ENCODE measurements at regions not wholly inside any gene's neighbourhood (a gene's known extent, or its start where the extent isn't known, plus 50 kb on each side); places are given as distances from the start of the nearest gene placed in this dataset.

DNA sequence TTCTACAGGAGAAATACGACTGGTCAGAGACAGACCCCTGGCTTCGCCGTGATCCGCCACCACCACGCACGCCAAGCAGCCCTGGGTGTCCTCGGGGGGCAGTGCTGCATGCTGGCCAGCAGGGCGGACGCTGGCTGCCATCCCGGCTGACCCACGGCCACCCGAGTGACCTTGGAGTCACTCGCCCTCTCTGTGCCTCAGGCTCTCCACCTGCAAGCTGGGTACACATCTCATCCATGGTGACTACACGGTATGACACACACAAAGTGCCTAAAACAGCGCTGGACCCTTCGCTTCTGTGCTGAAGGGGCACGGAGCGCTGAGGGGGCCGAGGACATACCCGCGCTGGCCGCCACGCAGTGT is 62.0 kb upstream of the RNF32 start:
- Mint-ChIP-seq H3K27me3 (ENCODE audit: insufficient read depth, unreplicated experiment) (peaks cover 49% of the 10 kb centered on the region), H3K36me3 (ENCODE audit: insufficient read depth, unreplicated experiment) (no peaks in the 10 kb centered on the region), H3K4me1 (ENCODE audit: insufficient read depth, unreplicated experiment) (no peaks in the 10 kb centered on the region), H3K27ac (ENCODE audit: low read depth, unreplicated experiment) (no peak overlapping the region), H3K4me3 (ENCODE audit: unreplicated experiment) (no peak overlapping the region), H3K9me3 (ENCODE audit: unreplicated experiment) (peaks cover 8% of the 10 kb centered on the region)
- BruUV-seq (replicated peaks), result no TSS peak
- CTCF ChIA-PET, result no interaction called here
- intact Hi-C loops (cut with micrococcal nuclease), result no loop called here
- POLR2A ChIA-PET, result no interaction called here
- TF ChIP-seq, protein P1, sequence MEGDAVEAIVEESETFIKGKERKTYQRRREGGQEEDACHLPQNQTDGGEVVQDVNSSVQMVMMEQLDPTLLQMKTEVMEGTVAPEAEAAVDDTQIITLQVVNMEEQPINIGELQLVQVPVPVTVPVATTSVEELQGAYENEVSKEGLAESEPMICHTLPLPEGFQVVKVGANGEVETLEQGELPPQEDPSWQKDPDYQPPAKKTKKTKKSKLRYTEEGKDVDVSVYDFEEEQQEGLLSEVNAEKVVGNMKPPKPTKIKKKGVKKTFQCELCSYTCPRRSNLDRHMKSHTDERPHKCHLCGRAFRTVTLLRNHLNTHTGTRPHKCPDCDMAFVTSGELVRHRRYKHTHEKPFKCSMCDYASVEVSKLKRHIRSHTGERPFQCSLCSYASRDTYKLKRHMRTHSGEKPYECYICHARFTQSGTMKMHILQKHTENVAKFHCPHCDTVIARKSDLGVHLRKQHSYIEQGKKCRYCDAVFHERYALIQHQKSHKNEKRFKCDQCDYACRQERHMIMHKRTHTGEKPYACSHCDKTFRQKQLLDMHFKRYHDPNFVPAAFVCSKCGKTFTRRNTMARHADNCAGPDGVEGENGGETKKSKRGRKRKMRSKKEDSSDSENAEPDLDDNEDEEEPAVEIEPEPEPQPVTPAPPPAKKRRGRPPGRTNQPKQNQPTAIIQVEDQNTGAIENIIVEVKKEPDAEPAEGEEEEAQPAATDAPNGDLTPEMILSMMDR (IDR thresholded peaks at IDR 0.05; ENCODE audit: unreplicated experiment), result no peak
- no peak for DNase-seq (ENCODE audit: unreplicated experiment)

DNA sequence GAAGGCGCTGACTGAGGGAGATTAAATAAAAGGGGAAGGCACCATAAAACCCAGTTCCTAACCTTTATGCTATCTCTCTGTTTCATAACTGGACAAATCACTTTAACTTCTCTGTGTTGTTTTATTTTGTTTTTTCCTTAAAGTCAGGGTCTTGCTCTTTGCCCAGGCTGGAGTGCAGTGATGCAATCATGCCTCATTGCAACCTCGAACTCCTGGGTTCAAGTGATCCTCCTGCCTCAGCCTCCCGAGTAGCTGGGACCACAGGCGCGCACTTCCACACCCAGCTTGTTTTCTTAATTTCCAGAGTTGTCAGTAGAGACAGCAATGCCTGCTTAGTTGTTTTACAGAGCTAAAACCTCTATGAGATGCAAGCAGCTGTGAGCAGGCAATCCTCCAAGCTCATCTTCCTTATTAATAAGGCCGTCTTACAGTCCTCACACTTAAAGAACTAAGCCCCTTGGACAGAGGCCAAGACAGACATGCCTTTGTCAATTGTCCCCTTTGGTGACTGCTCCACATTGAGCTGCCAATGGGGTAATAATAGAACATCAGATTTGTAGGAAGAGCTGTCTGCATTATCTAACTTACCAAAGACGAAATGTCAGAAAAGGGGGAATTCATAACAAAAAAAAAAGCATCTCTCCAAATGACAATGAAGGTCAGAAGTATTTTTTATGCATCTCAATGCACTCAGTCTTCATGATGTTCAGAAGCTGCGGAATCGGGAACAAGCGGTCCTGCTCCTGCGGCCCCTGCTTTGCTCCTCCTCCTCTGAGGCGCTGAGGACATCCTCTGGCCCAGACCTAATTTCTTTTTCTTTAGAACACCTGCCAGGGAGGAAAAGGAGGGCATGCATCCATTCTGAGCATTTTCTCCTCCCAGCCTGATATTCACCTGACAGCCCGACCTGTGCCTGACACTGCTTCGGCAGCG is 62.7 kb upstream of the RNF32 start:
- DNase-seq (ENCODE audit: unreplicated experiment), result no peak
- CTCF ChIA-PET, result no interaction called here
- peaks cover 8% of the 10 kb centered on the region for H3K9me3 Mint-ChIP-seq (ENCODE audit: unreplicated experiment)
- intact Hi-C loops (cut with micrococcal nuclease), result no loop called here
- no TSS peak for BruUV-seq (replicated peaks)
- H3K4me1 Mint-ChIP-seq (ENCODE audit: insufficient read depth, unreplicated experiment), result no peaks in the 10 kb centered on the region
- peaks cover 56% of the 10 kb centered on the region for H3K27me3 Mint-ChIP-seq (ENCODE audit: insufficient read depth, unreplicated experiment)
- TF ChIP-seq, protein P1 (IDR thresholded peaks at IDR 0.05; ENCODE audit: unreplicated experiment), result no peak
- H3K27ac Mint-ChIP-seq (ENCODE audit: low read depth, unreplicated experiment), result no peak overlapping the region
- no peak overlapping the region for H3K4me3 Mint-ChIP-seq (ENCODE audit: unreplicated experiment)
- POLR2A ChIA-PET, result no interaction called here
- H3K36me3 Mint-ChIP-seq (ENCODE audit: insufficient read depth, unreplicated experiment), result no peaks in the 10 kb centered on the region

DNA sequence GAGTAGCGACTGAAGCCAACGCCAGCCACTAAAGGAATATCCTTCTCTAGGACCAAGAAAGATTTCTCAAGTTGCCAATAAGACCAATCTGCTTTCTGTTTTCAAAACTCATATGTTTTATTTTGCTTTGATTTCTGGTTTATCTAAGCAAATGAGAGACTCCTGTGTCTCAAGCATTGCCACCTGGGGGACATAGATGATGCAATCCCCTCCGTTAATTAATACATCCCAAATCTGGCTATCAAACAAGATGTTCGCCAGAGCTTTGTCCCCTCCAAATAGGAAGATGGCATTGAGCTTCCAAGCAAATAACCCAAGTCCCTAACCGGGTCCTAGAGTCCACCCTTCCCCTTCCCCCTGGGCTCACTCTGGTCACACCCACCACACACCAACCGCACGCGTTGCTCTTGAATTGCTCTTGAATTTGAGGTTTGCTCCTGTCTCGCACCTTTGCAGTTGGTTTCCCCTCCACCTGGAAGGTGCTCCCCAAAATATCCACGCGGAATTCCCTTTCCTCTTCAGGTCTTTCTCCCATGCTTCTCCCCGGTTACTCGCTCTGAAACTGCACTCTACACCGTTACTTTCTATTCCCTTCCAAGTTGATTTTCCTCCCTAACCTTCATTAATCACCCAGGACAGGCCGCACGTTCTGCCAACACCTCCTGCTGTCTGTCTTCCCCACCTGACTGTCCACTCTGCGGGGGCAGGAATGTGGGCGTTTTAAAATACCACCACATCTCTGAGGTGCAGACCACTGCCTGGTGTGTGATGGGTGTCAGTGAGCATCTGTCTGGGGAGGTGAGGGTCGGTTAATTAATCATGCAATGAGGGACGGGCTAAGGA is 64.1 kb upstream of the RNF32 start:
- Mint-ChIP-seq H3K36me3 (ENCODE audit: insufficient read depth, unreplicated experiment) (no peaks in the 10 kb centered on the region), H3K9me3 (ENCODE audit: unreplicated experiment) (peaks cover 8% of the 10 kb centered on the region), H3K4me1 (ENCODE audit: insufficient read depth, unreplicated experiment) (no peaks in the 10 kb centered on the region), H3K27ac (ENCODE audit: low read depth, unreplicated experiment) (no peak overlapping the region), H3K27me3 (ENCODE audit: insufficient read depth, unreplicated experiment) (peaks cover 65% of the 10 kb centered on the region), H3K4me3 (ENCODE audit: unreplicated experiment) (no peak overlapping the region)
- ChIA-PET CTCF (no interaction called here), POLR2A (no interaction called here)
- TF ChIP-seq, protein P1 (IDR thresholded peaks at IDR 0.05; ENCODE audit: unreplicated experiment), result no peak
- no TSS peak for BruUV-seq (replicated peaks)
- DNase-seq (ENCODE audit: unreplicated experiment), result no peak
- intact Hi-C loops (cut with micrococcal nuclease), result no loop called here

DNA sequence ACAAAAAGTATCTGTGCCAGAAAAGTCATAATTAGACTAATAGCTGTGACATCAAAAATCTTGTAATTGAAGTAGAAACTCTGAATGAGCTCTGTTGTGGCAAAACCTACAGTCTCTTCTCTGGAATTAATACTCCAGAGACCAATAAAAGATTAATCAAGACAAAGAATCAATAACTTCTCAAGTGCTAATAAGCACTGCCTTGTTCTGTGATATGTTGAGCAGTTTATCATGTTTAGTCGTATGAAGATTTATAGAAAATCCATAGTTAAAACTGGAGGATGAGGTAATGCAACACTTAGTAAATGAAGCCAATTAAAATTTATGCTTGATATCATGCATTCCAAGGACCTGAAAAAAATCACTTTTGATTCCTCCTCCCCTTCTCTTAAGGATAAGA is 72.3 kb upstream of the RNF32 start:
- no peak for DNase-seq (ENCODE audit: unreplicated experiment)
- Mint-ChIP-seq H3K27me3 (ENCODE audit: insufficient read depth, unreplicated experiment) (peaks cover 14% of the 10 kb centered on the region), H3K36me3 (ENCODE audit: insufficient read depth, unreplicated experiment) (no peaks in the 10 kb centered on the region), H3K27ac (ENCODE audit: low read depth, unreplicated experiment) (no peak overlapping the region), H3K4me3 (ENCODE audit: unreplicated experiment) (no peak overlapping the region), H3K4me1 (ENCODE audit: insufficient read depth, unreplicated experiment) (no peaks in the 10 kb centered on the region), H3K9me3 (ENCODE audit: unreplicated experiment) (peaks cover 7% of the 10 kb centered on the region)
- BruUV-seq (replicated peaks), result no TSS peak
- POLR2A ChIA-PET, result no interaction called here
- intact Hi-C loops (cut with micrococcal nuclease), result no loop called here
- TF ChIP-seq, protein P1 (IDR thresholded peaks at IDR 0.05; ENCODE audit: unreplicated experiment), result no peak
- CTCF ChIA-PET, result interaction anchor here (1.1 kb wide), 1 partner anchor 11 kb away, joined by 3 read pairs; no protein-coding TSS in a partner anchor

Measured in MCF 10A (cell line).